DOHH2 (cell line): ENCODE measurements at regions not wholly inside any gene's neighbourhood (a gene's known extent, or its start where the extent isn't known, plus 50 kb on each side); places are given as distances from the start of the nearest gene placed in this dataset.

Experiments used
- EZH2phosphoT487 ChIP-seq: fragments of 200-600 bp; sonication (generic); IDR thresholded peaks from 2 replicates; pipeline ENCODE4 v1.6.1; 2017; ENCODE audit warnings: borderline replicate concordance, mild to moderate bottlenecking, antibody characterized with exemption, low read length, moderate library complexity, mixed read lengths
- TF ChIP-seq, protein P1 (sequence below): fragments of 200-600 bp; sonication (generic); IDR thresholded peaks from one replicate; pipeline ENCODE4 v1.5.1; 2014; ENCODE audit warnings: antibody characterized with exemption, mild to moderate bottlenecking, low read depth, low read length; ENCODE audit not compliant: poor library complexity, severe bottlenecking

GRCh38 chr10:33073641-33074415, 115.8 kb upstream of the ITGB1 start:
- TF ChIP-seq, protein P1, sequence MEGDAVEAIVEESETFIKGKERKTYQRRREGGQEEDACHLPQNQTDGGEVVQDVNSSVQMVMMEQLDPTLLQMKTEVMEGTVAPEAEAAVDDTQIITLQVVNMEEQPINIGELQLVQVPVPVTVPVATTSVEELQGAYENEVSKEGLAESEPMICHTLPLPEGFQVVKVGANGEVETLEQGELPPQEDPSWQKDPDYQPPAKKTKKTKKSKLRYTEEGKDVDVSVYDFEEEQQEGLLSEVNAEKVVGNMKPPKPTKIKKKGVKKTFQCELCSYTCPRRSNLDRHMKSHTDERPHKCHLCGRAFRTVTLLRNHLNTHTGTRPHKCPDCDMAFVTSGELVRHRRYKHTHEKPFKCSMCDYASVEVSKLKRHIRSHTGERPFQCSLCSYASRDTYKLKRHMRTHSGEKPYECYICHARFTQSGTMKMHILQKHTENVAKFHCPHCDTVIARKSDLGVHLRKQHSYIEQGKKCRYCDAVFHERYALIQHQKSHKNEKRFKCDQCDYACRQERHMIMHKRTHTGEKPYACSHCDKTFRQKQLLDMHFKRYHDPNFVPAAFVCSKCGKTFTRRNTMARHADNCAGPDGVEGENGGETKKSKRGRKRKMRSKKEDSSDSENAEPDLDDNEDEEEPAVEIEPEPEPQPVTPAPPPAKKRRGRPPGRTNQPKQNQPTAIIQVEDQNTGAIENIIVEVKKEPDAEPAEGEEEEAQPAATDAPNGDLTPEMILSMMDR, result no peak
- no peak for TF ChIP-seq EZH2phosphoT487
